AG09319 (cell line): ENCODE measurements at regions not wholly inside any gene's neighbourhood (a gene's known extent, or its start where the extent isn't known, plus 50 kb on each side); places are given as distances from the start of the nearest gene placed in this dataset.

ENCODE experiments used
- DNase-seq: peaks from one replicate; pipeline ENCODE4 v3.0.0-alpha.2; 2010; ENCODE audit warnings: low read depth; ENCODE audit errors: extremely low read depth
- CTCF ChIP-seq: IDR thresholded peaks from 2 replicates; pipeline ENCODE4 v1.5.1; 2011; ENCODE audit warnings: low read depth, mild to moderate bottlenecking, inconsistent platforms, low read length, moderate library complexity

GRCh38 chr5:39880985-39881384 lies 456.2 kb upstream of the DAB2 start:
- TF ChIP-seq CTCF, result no peak

GRCh38 chr5:39877479-39877878 lies 452.7 kb upstream of the DAB2 start:
- TF ChIP-seq CTCF, result no peak

More at GRCh38 chr5:39880985-39881384, 456.2 kb upstream of the DAB2 start:
- DNase-seq, result no peak

GRCh38 chr5:39876146-39876545 lies 451.4 kb upstream of the DAB2 start:
- no peak for TF ChIP-seq CTCF
- no peak for DNase-seq

More at GRCh38 chr5:39877479-39877878, 452.7 kb upstream of the DAB2 start:
- no peak for DNase-seq

- no peak for TF ChIP-seq CTCF
- no peak for DNase-seq
These were observed 445.4 kb upstream of the DAB2 start for GRCh38 chr5:39870137-39870536.

- TF ChIP-seq CTCF, result no peak
- DNase-seq, result no peak
These were observed 444.6 kb upstream of the DAB2 start for GRCh38 chr5:39869396-39869795.

GRCh38 chr5:39867923-39868322 lies 443.1 kb upstream of the DAB2 start:
- no peak for TF ChIP-seq CTCF
- DNase-seq, result no peak

GRCh38 chr5:39863926-39864552 lies 439.3 kb upstream of the DAB2 start:
- no peak for DNase-seq
- no peak for TF ChIP-seq CTCF
